CD8-positive, alpha-beta memory T cell (primary cell): ENCODE measurements at regions not wholly inside any gene's neighbourhood (a gene's known extent, or its start where the extent isn't known, plus 50 kb on each side); places are given as distances from the start of the nearest gene placed in this dataset.

Source experiments
- CTCF ChIA-PET: fragments of 350-600 bp; sonication (Branson Sonifier 250); formaldehyde crosslinking; loops from one replicate; lab custom pipeline; 2021; ENCODE audit warnings: antibody characterized with exemption; lab: Charles Lee
- POLR2A ChIA-PET: fragments of 350-600 bp; sonication (Branson Sonifier 250); formaldehyde crosslinking; loops from one replicate; lab custom pipeline; 2021; ENCODE audit warnings: antibody characterized with exemption; lab: Charles Lee
- DNase-seq, 5 donors: peaks; one replicate each; pipeline versions ENCODE4 v3.0.0 to v3.0.0-alpha.2; 2020 to 2022; ENCODE audit warnings: mixed read lengths in 1 of 5
- H3K27ac ChIP-seq: one replicate; pipeline ENCODE4 v1.7.0; 2013; ENCODE audit warnings: low read depth, mild to moderate bottlenecking, low read length, moderate library complexity
- H3K27me3 ChIP-seq: 2 replicates; pipeline ENCODE4 v1.7.0; 2013; ENCODE audit warnings: low read length, mild to moderate bottlenecking; ENCODE audit not compliant: insufficient read depth, poor library complexity, severe bottlenecking
- H3K36me3 ChIP-seq: 2 replicates; pipeline ENCODE4 v1.7.0; 2013; ENCODE audit warnings: mild to moderate bottlenecking, low read length, moderate library complexity; ENCODE audit not compliant: insufficient read depth
- H3K4me1 ChIP-seq: 2 replicates; pipeline ENCODE4 v1.7.0; 2013; ENCODE audit warnings: mild to moderate bottlenecking, low read length, moderate library complexity; ENCODE audit not compliant: insufficient read depth
- H3K4me3 ChIP-seq: 2 replicates; pipeline ENCODE4 v1.7.0; 2013; ENCODE audit warnings: mild to moderate bottlenecking, low read length
- H3K9me3 ChIP-seq: 2 replicates; pipeline ENCODE4 v1.7.0; 2013; ENCODE audit warnings: mild to moderate bottlenecking, low read length
- H3K27ac Mint-ChIP-seq, 8 donors: one replicate each; pipeline ENCODE4 v1.8.0; 2020 to 2021; ENCODE audit warnings: mixed read lengths in 8 of 8, mild to moderate bottlenecking in 6 of 8, inconsistent platforms in 3 of 8, moderate library complexity in 3 of 8
- H3K27me3 Mint-ChIP-seq, 2 donors: one replicate each; pipeline ENCODE4 v1.8.0; 2020 to 2021; ENCODE audit warnings: mixed read lengths in 2 of 2, mild to moderate bottlenecking in 1 of 2, moderate library complexity in 1 of 2
- H3K36me3 Mint-ChIP-seq, 3 donors: one replicate each; pipeline ENCODE4 v1.8.0; 2020 to 2021; ENCODE audit warnings: mixed read lengths in 3 of 3, inconsistent platforms in 1 of 3, mild to moderate bottlenecking in 1 of 3
- H3K4me1 Mint-ChIP-seq, 3 donors: one replicate each; pipeline ENCODE4 v1.8.0; 2020 to 2021; ENCODE audit warnings: mixed read lengths in 3 of 3, inconsistent platforms in 1 of 3, mild to moderate bottlenecking in 1 of 3
- H3K4me3 Mint-ChIP-seq, 7 donors: one replicate each; pipeline ENCODE4 v1.8.0; 2020 to 2021; ENCODE audit warnings: mixed read lengths in 7 of 7, mild to moderate bottlenecking in 6 of 7, moderate library complexity in 4 of 7, inconsistent platforms in 2 of 7
- H3K9me3 Mint-ChIP-seq, 5 donors: one replicate each; pipeline ENCODE4 v1.8.0; 2020 to 2022; ENCODE audit warnings: mixed read lengths in 5 of 5, mild to moderate bottlenecking in 3 of 5, moderate library complexity in 2 of 5, inconsistent platforms in 1 of 5

- Histone ChIP-seq H3K4me3 (no peak overlapping the region), H3K4me1 (peaks cover 82% of the 10 kb centered on the region), H3K36me3 (no peaks in the 10 kb centered on the region), H3K27ac (no peak overlapping the region), H3K27me3 (no peaks in the 10 kb centered on the region), H3K9me3 (no peaks in the 10 kb centered on the region)
- Mint-ChIP-seq H3K4me3 (peak overlapping the region in 1 of 7 donors; percentile 3), H3K27ac (peak overlapping the region in 7 of 8 donors; percentile 0 to 81 (median 45)), H3K36me3 (no peaks in the 10 kb centered on the region), H3K9me3 (peaks cover 0 to 3% (median 0%) of the 10 kb centered on the region in 5 donors), H3K4me1 (peaks cover 63 to 84% (median 66%) of the 10 kb centered on the region in 3 donors), H3K27me3 (peaks cover 0 to 2% of the 10 kb centered on the region in 2 donors)
- CTCF ChIA-PET = interaction anchor here (1.9 to 26.3 kb wide), 3 partner anchors 11 to 57 kb away, joined by 7 to 580 read pairs (median 351); partner anchors contain the start of gene ZFP36L2
- POLR2A ChIA-PET = interaction anchor here (0.6 to 3.3 kb wide), 2 partner anchors 25 to 62 kb away, joined by 3 to 15 read pairs; partner anchors contain the start of gene ZFP36L2
- DNase-seq = no peak
Measured at GRCh38 chr2:43164686-43165085, 61.7 kb downstream of the ZFP36L2 start.

- H3K27ac ChIP-seq = no peak overlapping the region
- CTCF ChIA-PET = interaction anchor here (1.1 to 26.3 kb wide), 4 partner anchors 12 to 58 kb away, joined by 4 to 580 read pairs (median 179); partner anchors contain the start of gene ZFP36L2
- H3K4me3 ChIP-seq = no peak overlapping the region
- DNase-seq = no peak
- H3K9me3 Mint-ChIP-seq = no peaks in the 10 kb centered on the region
- H3K4me1 Mint-ChIP-seq = peaks cover 61 to 84% (median 66%) of the 10 kb centered on the region in 3 donors
- no peaks in the 10 kb centered on the region for H3K9me3 ChIP-seq
- peaks cover 82% of the 10 kb centered on the region for H3K4me1 ChIP-seq
- H3K36me3 Mint-ChIP-seq = no peaks in the 10 kb centered on the region
- POLR2A ChIA-PET = interaction anchor here (0.5 to 3.3 kb wide), 2 partner anchors 24 to 182 kb away, joined by 6 to 15 read pairs; no protein-coding TSS in a partner anchor
- H3K27me3 ChIP-seq = no peaks in the 10 kb centered on the region
- H3K4me3 Mint-ChIP-seq = peak overlapping the region in 1 of 7 donors; percentile 52
- peaks cover 0 to 1% of the 10 kb centered on the region in 2 donors for H3K27me3 Mint-ChIP-seq
- peak overlapping the region; percentile 26 to 85 (median 58) for H3K27ac Mint-ChIP-seq
- no peaks in the 10 kb centered on the region for H3K36me3 ChIP-seq
Measured at GRCh38 chr2:43163584-43164270, 62.7 kb downstream of the ZFP36L2 start.

- H3K4me3 Mint-ChIP-seq = no peak overlapping the region
- Histone ChIP-seq H3K9me3 (no peaks in the 10 kb centered on the region), H3K36me3 (no peaks in the 10 kb centered on the region), H3K4me3 (no peak overlapping the region), H3K4me1 (peaks cover 84% of the 10 kb centered on the region), H3K27me3 (no peaks in the 10 kb centered on the region), H3K27ac (no peak overlapping the region)
- H3K36me3 Mint-ChIP-seq = no peaks in the 10 kb centered on the region
- no peaks in the 10 kb centered on the region for H3K9me3 Mint-ChIP-seq
- ChIA-PET CTCF (interaction anchor here (1.3 to 26.3 kb wide), 5 partner anchors 8 to 59 kb away, joined by 3 to 580 read pairs (median 8); partner anchors contain the start of gene ZFP36L2), POLR2A (interaction anchor here (0.6 to 3.3 kb wide), 4 partner anchors 23 to 32 kb away, joined by 3 to 15 read pairs (median 4); no protein-coding TSS in a partner anchor)
- no peaks in the 10 kb centered on the region for H3K27me3 Mint-ChIP-seq
- peaks cover 58 to 84% (median 66%) of the 10 kb centered on the region in 3 donors for H3K4me1 Mint-ChIP-seq
- H3K27ac Mint-ChIP-seq = peak overlapping the region; percentile 57 to 98 (median 86)
- DNase-seq = no peak
Measured at GRCh38 chr2:43162511-43162776, 64.0 kb downstream of the ZFP36L2 start.

GRCh38 chr2:43161650-43162510, 64.5 kb downstream of the ZFP36L2 start:
- peaks cover 58 to 85% (median 66%) of the 10 kb centered on the region in 3 donors for H3K4me1 Mint-ChIP-seq
- Histone ChIP-seq H3K4me3 (no peak overlapping the region), H3K27ac (peak overlapping the region; percentile 16), H3K36me3 (no peaks in the 10 kb centered on the region), H3K9me3 (no peaks in the 10 kb centered on the region), H3K27me3 (no peaks in the 10 kb centered on the region), H3K4me1 (peaks cover 88% of the 10 kb centered on the region)
- peak overlapping the region; percentile 27 to 55 (median 54) for H3K4me3 Mint-ChIP-seq
- ChIA-PET CTCF (interaction anchor here (1.3 to 26.3 kb wide), 5 partner anchors 9 to 60 kb away, joined by 3 to 580 read pairs (median 8); partner anchors contain the start of gene ZFP36L2), POLR2A (interaction anchor here (0.6 to 3.3 kb wide), 8 partner anchors 8 to 65 kb away, joined by 3 to 15 read pairs (median 4); partner anchors contain the start of gene ZFP36L2)
- H3K27ac Mint-ChIP-seq = peak overlapping the region; percentile 86 to 98 (median 96)
- DNase-seq = no peak
- H3K27me3 Mint-ChIP-seq = no peaks in the 10 kb centered on the region
- no peaks in the 10 kb centered on the region for H3K9me3 Mint-ChIP-seq
- H3K36me3 Mint-ChIP-seq = no peaks in the 10 kb centered on the region

- H3K9me3 ChIP-seq = no peaks in the 10 kb centered on the region
- Mint-ChIP-seq H3K4me3 (peak overlapping the region in 3 of 7 donors; percentile 19 to 78 (median 56)), H3K4me1 (peaks cover 62 to 90% (median 69%) of the 10 kb centered on the region in 3 donors), H3K27me3 (no peaks in the 10 kb centered on the region), H3K36me3 (no peaks in the 10 kb centered on the region), H3K27ac (peak overlapping the region; percentile 92 to 99 (median 97)), H3K9me3 (no peaks in the 10 kb centered on the region)
- POLR2A ChIA-PET = interaction anchor here (0.9 to 1.8 kb wide), 6 partner anchors 9 to 66 kb away, joined by 3 to 6 read pairs (median 4); no protein-coding TSS in a partner anchor
- H3K4me3 ChIP-seq = no peak overlapping the region
- no peak for DNase-seq
- H3K4me1 ChIP-seq = peaks cover 87% of the 10 kb centered on the region
- H3K27me3 ChIP-seq = no peaks in the 10 kb centered on the region
- CTCF ChIA-PET = interaction anchor here (2.3 to 26.3 kb wide), 3 partner anchors 10 to 61 kb away, joined by 8 to 580 read pairs (median 351); partner anchors contain the start of gene ZFP36L2
- H3K27ac ChIP-seq = peak overlapping the region; percentile 66
- no peaks in the 10 kb centered on the region for H3K36me3 ChIP-seq
Measured at GRCh38 chr2:43160778-43161177, 65.6 kb downstream of the ZFP36L2 start.

GRCh38 chr2:43159797-43160196, 66.6 kb downstream of the ZFP36L2 start:
- H3K36me3 Mint-ChIP-seq = no peaks in the 10 kb centered on the region
- ChIA-PET CTCF (interaction anchor here (1.0 to 26.3 kb wide), 5 partner anchors 10 to 62 kb away, joined by 3 to 580 read pairs (median 4); partner anchors contain the start of gene ZFP36L2), POLR2A (interaction anchor here (0.7 to 1.1 kb wide), 5 partner anchors 11 to 67 kb away, joined by 3 to 5 read pairs (median 3); partner anchors contain the start of gene ZFP36L2)
- H3K9me3 ChIP-seq = no peaks in the 10 kb centered on the region
- peak overlapping the region; percentile 66 for H3K27ac ChIP-seq
- H3K4me3 Mint-ChIP-seq = peak overlapping the region in 6 of 7 donors; percentile 47 to 79 (median 69)
- H3K27me3 ChIP-seq = no peaks in the 10 kb centered on the region
- peaks cover 63 to 91% (median 71%) of the 10 kb centered on the region in 3 donors for H3K4me1 Mint-ChIP-seq
- H3K36me3 ChIP-seq = no peaks in the 10 kb centered on the region
- no peak for DNase-seq
- H3K9me3 Mint-ChIP-seq = no peaks in the 10 kb centered on the region
- H3K4me3 ChIP-seq = no peak overlapping the region
- H3K27me3 Mint-ChIP-seq = no peaks in the 10 kb centered on the region
- peaks cover 78% of the 10 kb centered on the region for H3K4me1 ChIP-seq
- H3K27ac Mint-ChIP-seq = peak overlapping the region; percentile 92 to 99 (median 97)

- peak in 2 of 5 donors; percentile 43 to 72 for DNase-seq
- Mint-ChIP-seq H3K36me3 (peaks cover 0 to 2% (median 0%) of the 10 kb centered on the region in 3 donors), H3K9me3 (no peaks in the 10 kb centered on the region), H3K4me3 (peak overlapping the region; percentile 59 to 86 (median 74)), H3K27me3 (peaks cover 0 to 1% of the 10 kb centered on the region in 2 donors), H3K4me1 (peaks cover 64 to 94% (median 71%) of the 10 kb centered on the region in 3 donors), H3K27ac (peak overlapping the region; percentile 92 to 99 (median 97))
- CTCF ChIA-PET = interaction anchor here (0.8 to 4.1 kb wide), 8 partner anchors 10 to 71 kb away, joined by 3 to 14 read pairs (median 3); no protein-coding TSS in a partner anchor
- peak overlapping the region; percentile 66 for H3K27ac ChIP-seq
- no peaks in the 10 kb centered on the region for H3K27me3 ChIP-seq
- H3K9me3 ChIP-seq = no peaks in the 10 kb centered on the region
- peak overlapping the region; percentile 7 for H3K4me3 ChIP-seq
- POLR2A ChIA-PET = interaction anchor here (0.7 to 1.7 kb wide), 5 partner anchors 18 to 69 kb away, joined by 4 to 7 read pairs (median 4); partner anchors contain the start of gene ZFP36L2
- peaks cover 78% of the 10 kb centered on the region for H3K4me1 ChIP-seq
- H3K36me3 ChIP-seq = no peaks in the 10 kb centered on the region
Measured at GRCh38 chr2:43158259-43158880, 68.0 kb downstream of the ZFP36L2 start.
